Stomach (tissue), 8 donors: ENCODE measurements at regions not wholly inside any gene's neighbourhood (a gene's known extent, or its start where the extent isn't known, plus 50 kb on each side); places are given as distances from the start of the nearest gene placed in this dataset.

Experiments used
- DNase-seq, 2 donors: peaks; one replicate each; pipeline versions ENCODE4 v3.0.0 to v3.0.0-alpha.2; 2013 to 2019
- H3K27ac ChIP-seq, 5 donors: fragments of 200-600 bp in 4 of 5; sonication (generic) in 4 of 5; one replicate each; pipeline ENCODE4 v1.5.1; 2013 to 2019; ENCODE audit warnings: mild to moderate bottlenecking in 1 of 5, moderate library complexity in 1 of 5
- H3K27me3 ChIP-seq, 3 donors: fragments of 200-600 bp; sonication (generic); one replicate each; pipeline ENCODE4 v1.5.1; 2017 to 2019; ENCODE audit warnings: mixed run types in 1 of 3
- H3K36me3 ChIP-seq, 4 donors: fragments of 200-600 bp; sonication (generic); 1 replicate in 3 of 4; 2 replicates in 1 of 4; pipeline ENCODE4 v1.5.1; 2016 to 2019
- H3K4me1 ChIP-seq, 4 donors: fragments of 200-600 bp; sonication (generic); one replicate each; pipeline ENCODE4 v1.5.1; 2016 to 2019
- H3K4me3 ChIP-seq, 4 donors: fragments of 200-600 bp; sonication (generic) in 3 of 4; one replicate each; pipeline ENCODE4 v1.5.1; 2016 to 2019; ENCODE audit warnings: mild to moderate bottlenecking in 1 of 4
- H3K9me3 ChIP-seq, 4 donors: fragments of 200-600 bp; sonication (generic); one replicate each; pipeline ENCODE4 v1.5.1; 2016 to 2019
- EP300 ChIP-seq: sonication (generic); formaldehyde crosslinking; IDR thresholded peaks from one replicate; pipeline ENCODE4 v1.6.1; 2017; ENCODE audit warnings: antibody characterized with exemption
- POLR2A ChIP-seq, 4 donors: fragments of 450-650 bp; IDR thresholded peaks; one replicate each; pipeline ENCODE4 v1.6.1; 2016; ENCODE audit warnings: antibody characterized with exemption in 4 of 4, control low read depth in 2 of 4, mild to moderate bottlenecking in 1 of 4, moderate library complexity in 1 of 4
- POLR2AphosphoS5 ChIP-seq, 3 donors: sonication (generic); formaldehyde crosslinking; IDR thresholded peaks; one replicate each; pipeline ENCODE4 v1.6.1; 2016; ENCODE audit warnings: antibody characterized with exemption in 3 of 3
- WGBS, 5 donors: extraction: QIAGEN DNeasy Blood & Tissue Kit in 3 of 5; methylation state at CpG; one replicate each; pipeline versions ENCODE4 v1.1.5 to v1.1.7; 2013 to 2018; 5-methylcytosine and 5-hydroxymethylcytosine counted together
- intact Hi-C: fragments of 100-400 bp; cut with DNase I; formaldehyde crosslinking; loops from one replicate; pipeline ENCODE4 v1.15.1; 2023; ENCODE audit warnings: low total_unique reads
- TF ChIP-seq, protein P1 (sequence below), 7 experiments: fragments of 450-650 bp in 4 of 7; fragments of 200-600 bp in 3 of 7; sonication (generic) in 3 of 7; IDR thresholded peaks; one replicate each; pipeline ENCODE4 v1.5.1; 2016 to 2019; ENCODE audit warnings: antibody characterized with exemption in 7 of 7, control low read depth in 2 of 7, mild to moderate bottlenecking in 1 of 7
- donor health status: healthy with polysubstance abuse.
- donor health status: Bipolar disorder and iron deficiency.
- donor health status: healthy.

DNA sequence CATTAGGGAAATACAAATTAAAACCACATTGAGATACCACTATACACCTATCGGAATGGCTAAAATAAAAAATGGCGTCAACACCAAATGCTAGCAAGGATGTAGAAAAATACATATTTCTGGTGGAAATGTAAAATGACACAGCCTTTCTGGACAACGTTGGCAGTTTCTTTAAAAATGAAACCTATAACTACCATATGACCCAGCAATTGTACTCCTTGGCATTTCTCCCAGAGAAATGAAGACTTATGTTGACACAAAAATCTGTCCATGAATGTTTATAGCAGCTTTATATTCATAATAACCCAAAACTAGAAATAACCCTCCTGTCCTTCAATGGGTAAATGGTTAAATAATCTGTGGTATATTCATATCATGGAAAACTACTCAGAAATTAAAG, 188.7 kb upstream of the RAD23B start:
- Histone ChIP-seq H3K9me3 (no peaks in the 10 kb centered on the region), H3K4me1 (no peaks in the 10 kb centered on the region), H3K4me3 (no peak overlapping the region), H3K36me3 (no peaks in the 10 kb centered on the region), H3K27me3 (no peaks in the 10 kb centered on the region), H3K27ac (no peak overlapping the region)
- intact Hi-C loops, result no loop called here
- no peak for DNase-seq
- 77 to 86% (median 81%) methylated on average over 3 of the region's 3 CpGs for WGBS, 5 donors
- TF ChIP-seq POLR2A (IDR thresholded peaks at IDR 0.05), result no peak
- TF ChIP-seq EP300, result no peak
- no peak for TF ChIP-seq POLR2AphosphoS5 (IDR thresholded peaks at IDR 0.05)
- TF ChIP-seq, protein P1, sequence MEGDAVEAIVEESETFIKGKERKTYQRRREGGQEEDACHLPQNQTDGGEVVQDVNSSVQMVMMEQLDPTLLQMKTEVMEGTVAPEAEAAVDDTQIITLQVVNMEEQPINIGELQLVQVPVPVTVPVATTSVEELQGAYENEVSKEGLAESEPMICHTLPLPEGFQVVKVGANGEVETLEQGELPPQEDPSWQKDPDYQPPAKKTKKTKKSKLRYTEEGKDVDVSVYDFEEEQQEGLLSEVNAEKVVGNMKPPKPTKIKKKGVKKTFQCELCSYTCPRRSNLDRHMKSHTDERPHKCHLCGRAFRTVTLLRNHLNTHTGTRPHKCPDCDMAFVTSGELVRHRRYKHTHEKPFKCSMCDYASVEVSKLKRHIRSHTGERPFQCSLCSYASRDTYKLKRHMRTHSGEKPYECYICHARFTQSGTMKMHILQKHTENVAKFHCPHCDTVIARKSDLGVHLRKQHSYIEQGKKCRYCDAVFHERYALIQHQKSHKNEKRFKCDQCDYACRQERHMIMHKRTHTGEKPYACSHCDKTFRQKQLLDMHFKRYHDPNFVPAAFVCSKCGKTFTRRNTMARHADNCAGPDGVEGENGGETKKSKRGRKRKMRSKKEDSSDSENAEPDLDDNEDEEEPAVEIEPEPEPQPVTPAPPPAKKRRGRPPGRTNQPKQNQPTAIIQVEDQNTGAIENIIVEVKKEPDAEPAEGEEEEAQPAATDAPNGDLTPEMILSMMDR (IDR thresholded peaks at IDR 0.05), result no peak

DNA sequence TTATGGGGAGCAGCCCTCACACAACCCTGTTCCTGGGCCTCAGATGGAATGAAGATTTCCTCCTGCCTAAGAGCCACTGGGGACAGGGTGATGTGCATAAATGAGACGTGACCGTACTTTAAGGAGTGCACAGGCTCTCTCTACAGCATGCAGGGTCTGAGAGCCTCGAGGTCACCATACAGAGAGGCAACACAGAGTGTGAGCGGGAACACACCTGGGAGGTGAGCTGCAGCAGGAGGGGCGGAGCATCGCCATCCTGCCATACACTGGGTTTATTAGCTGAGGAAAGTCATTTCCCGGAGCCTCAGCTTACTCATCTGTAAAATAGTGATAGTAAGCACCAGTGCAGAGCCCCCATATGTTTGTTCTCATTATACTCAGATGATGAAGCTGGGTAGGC, 182.5 kb upstream of the RAD23B start:
- Histone ChIP-seq H3K4me3 (no peak overlapping the region), H3K36me3 (no peaks in the 10 kb centered on the region), H3K27me3 (no peaks in the 10 kb centered on the region), H3K9me3 (no peaks in the 10 kb centered on the region), H3K27ac (no peak overlapping the region), H3K4me1 (no peaks in the 10 kb centered on the region)
- 63 to 88% (median 85%) methylated on average over 7 of the region's 7 CpGs for WGBS, 5 donors
- intact Hi-C loops, result no loop called here
- TF ChIP-seq, protein P1 (IDR thresholded peaks at IDR 0.05), result no peak
- DNase-seq, result no peak

DNA sequence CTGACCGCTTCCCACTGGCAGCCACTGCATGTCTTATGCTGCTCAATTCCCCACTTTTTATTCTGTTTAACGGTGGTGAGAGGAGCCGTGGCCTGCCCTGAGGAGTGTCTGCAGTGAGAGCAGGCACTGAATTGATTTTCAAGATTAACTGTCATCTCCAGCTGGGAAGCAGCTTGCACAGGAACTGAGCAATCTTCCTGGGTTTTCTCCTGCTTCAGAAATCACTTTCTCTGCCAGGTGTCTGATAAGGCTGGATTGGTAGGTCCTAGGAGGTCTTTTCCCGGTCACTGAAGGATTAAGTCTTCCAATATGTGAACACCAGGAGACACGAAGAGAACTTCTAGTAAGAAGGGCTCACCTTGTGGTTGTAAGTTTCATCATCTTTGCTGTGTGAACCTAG, 181.1 kb upstream of the RAD23B start:
- Histone ChIP-seq H3K36me3 (no peaks in the 10 kb centered on the region), H3K27me3 (no peaks in the 10 kb centered on the region), H3K4me1 (no peaks in the 10 kb centered on the region), H3K27ac (no peak overlapping the region), H3K4me3 (no peak overlapping the region), H3K9me3 (no peaks in the 10 kb centered on the region)
- no peak for TF ChIP-seq POLR2AphosphoS5 (IDR thresholded peaks at IDR 0.05)
- intact Hi-C loops, result no loop called here
- WGBS, 5 donors, result 71 to 88% (median 76%) methylated on average over 5 of the region's 5 CpGs
- no peak for DNase-seq

DNA sequence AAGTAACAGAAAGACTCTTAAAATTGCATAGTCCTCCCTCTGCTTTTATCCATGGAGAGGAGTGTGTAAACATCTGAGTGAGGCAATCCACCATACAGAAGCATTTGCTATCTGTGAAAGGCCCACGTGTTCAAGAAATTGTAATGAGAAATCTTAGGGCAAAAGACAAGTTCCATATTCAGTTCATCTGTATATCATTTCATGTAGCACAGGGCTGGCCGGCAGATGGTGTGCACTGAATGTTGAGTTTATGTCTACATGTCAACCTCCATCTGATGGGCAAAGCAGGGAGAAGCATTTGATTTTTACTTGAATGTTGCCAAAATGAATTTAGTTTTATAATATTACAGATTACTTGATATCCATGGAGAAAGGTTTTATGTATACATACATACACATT, 179.5 kb upstream of the RAD23B start:
- H3K36me3 ChIP-seq, result no peaks in the 10 kb centered on the region
- no peak overlapping the region for H3K4me3 ChIP-seq
- no peak overlapping the region for H3K27ac ChIP-seq
- 70 to 91% (median 81%) methylated on average over 2 of the region's 2 CpGs for WGBS, 5 donors
- intact Hi-C loops, result no loop called here
- H3K9me3 ChIP-seq, result no peaks in the 10 kb centered on the region
- no peak for TF ChIP-seq EP300
- TF ChIP-seq, protein P1 (IDR thresholded peaks at IDR 0.05), result no peak
- TF ChIP-seq POLR2A (IDR thresholded peaks at IDR 0.05), result no peak
- TF ChIP-seq POLR2AphosphoS5 (IDR thresholded peaks at IDR 0.05), result no peak
- no peaks in the 10 kb centered on the region for H3K4me1 ChIP-seq
- H3K27me3 ChIP-seq, result no peaks in the 10 kb centered on the region
- no peak for DNase-seq

DNA sequence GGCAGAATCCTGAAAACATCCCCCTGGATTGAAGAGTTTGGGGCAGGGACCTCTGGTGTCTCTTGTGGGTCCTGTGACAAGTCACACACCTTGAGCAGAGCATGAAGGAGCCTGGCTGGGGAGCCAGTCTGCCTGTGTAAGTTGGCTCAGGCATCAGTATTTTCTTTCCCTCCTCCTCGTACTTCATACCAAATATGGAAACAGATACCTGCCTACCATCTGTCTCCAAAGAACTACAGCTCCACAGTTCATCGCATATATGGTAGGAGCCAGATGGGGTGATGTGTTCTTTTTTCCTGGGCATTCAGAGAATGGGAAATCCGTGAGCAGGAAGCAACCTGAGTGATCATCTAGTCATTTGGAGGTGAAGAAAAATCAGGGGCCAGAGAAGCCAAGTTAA, 177.3 kb upstream of the RAD23B start:
- H3K9me3 ChIP-seq, result no peaks in the 10 kb centered on the region
- intact Hi-C loops, result no loop called here
- DNase-seq, result no peak
- WGBS, 5 donors, result 60 to 79% (median 76%) methylated on average over 3 of the region's 3 CpGs
- no peak for TF ChIP-seq POLR2AphosphoS5 (IDR thresholded peaks at IDR 0.05)
- no peak for TF ChIP-seq POLR2A (IDR thresholded peaks at IDR 0.05)
- H3K4me3 ChIP-seq, result no peak overlapping the region
- no peaks in the 10 kb centered on the region for H3K36me3 ChIP-seq
- no peak overlapping the region for H3K27ac ChIP-seq
- no peaks in the 10 kb centered on the region for H3K27me3 ChIP-seq
- H3K4me1 ChIP-seq, result no peaks in the 10 kb centered on the region

DNA sequence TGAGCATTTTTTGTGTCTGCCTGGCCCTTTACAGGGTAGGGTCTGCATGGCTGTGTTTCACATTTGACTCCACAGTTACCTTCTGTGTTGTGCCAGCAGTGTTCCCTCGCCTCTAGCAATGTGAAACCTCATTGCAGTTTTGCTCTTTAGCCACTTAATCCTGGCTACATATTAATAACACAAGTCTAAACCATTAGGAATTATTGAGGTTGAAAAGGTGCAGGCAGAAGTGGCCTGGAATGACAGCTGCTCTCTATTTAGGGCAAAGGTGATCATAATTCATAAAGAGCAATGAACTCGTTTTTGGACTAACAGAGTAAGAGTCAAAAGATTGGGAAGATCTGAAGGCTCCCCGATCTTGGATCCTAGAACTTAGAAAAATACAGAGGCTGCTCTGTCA, 176.7 kb upstream of the RAD23B start:
- DNase-seq, result no peak
- H3K4me1 ChIP-seq, result no peaks in the 10 kb centered on the region
- no peak overlapping the region for H3K4me3 ChIP-seq
- no peaks in the 10 kb centered on the region for H3K36me3 ChIP-seq
- intact Hi-C loops, result no loop called here
- no peaks in the 10 kb centered on the region for H3K27me3 ChIP-seq
- TF ChIP-seq POLR2A (IDR thresholded peaks at IDR 0.05) (no peak), POLR2AphosphoS5 (IDR thresholded peaks at IDR 0.05) (no peak), EP300 (no peak)
- TF ChIP-seq, protein P1 (IDR thresholded peaks at IDR 0.05), result no peak
- no peaks in the 10 kb centered on the region for H3K9me3 ChIP-seq
- 67 to 78% (median 72%) methylated on average over 3 of the region's 3 CpGs for WGBS, 5 donors
- H3K27ac ChIP-seq, result no peak overlapping the region
